ENCODE measurements at regions not wholly inside any gene's neighbourhood (a gene's known extent, or its start where the extent isn't known, plus 50 kb on each side); places are given as distances from the start of the nearest gene placed in this dataset.

- no peaks in the 10 kb centered on the region for H3K4me1 ChIP-seq (ENCODE audit: control insufficient read depth, insufficient read depth, low read length)
- no peaks in the 10 kb centered on the region for H3K27me3 ChIP-seq (ENCODE audit: control insufficient read depth, insufficient read depth, low read length)
- no peak overlapping the region for H3K4me3 ChIP-seq (ENCODE audit: low read length)
- no CpG with 5 or more reads among the region's 1 CpG for WGBS (ENCODE audit: insufficient coverage, insufficient read length)
- H3K9me3 ChIP-seq (ENCODE audit: control insufficient read depth, insufficient read depth, low read length): no peaks in the 10 kb centered on the region
- no peak overlapping the region for H3K27ac ChIP-seq (ENCODE audit: low read length)
- no peak for DNase-seq (ENCODE audit: low read depth, low spot score)
- no peaks in the 10 kb centered on the region for H3K36me3 ChIP-seq (ENCODE audit: control insufficient read depth, insufficient read depth, low read length)
Measured at GRCh38 chr2:55973673-55974072, 50.1 kb upstream of the EFEMP1 start.

DNA sequence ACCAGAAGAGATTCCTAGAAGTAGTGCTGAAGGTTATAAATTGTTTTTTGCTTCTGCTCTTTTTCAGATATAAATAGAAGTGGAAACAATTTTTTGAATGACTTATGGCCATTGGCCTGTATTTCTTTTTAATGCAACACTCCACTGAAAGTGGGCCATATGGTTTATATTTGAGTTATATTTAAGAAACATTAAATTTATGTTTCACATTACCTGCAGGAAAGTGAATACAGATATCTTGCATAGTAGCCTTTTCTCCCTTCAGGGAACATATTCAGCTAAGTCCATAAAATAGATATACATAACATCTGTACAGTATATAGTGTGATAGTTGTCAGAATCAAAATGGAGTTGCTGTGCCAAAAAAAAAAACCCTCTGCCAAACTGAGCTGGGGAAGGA is 53.1 kb upstream of the EFEMP1 start:
- no peaks in the 10 kb centered on the region for H3K27me3 ChIP-seq (ENCODE audit: control insufficient read depth, insufficient read depth, low read length)
- no peak overlapping the region for H3K4me3 ChIP-seq (ENCODE audit: low read length)
- no peak overlapping the region for H3K27ac ChIP-seq (ENCODE audit: low read length)
- no peaks in the 10 kb centered on the region for H3K36me3 ChIP-seq (ENCODE audit: control insufficient read depth, insufficient read depth, low read length)
- H3K4me1 ChIP-seq (ENCODE audit: control insufficient read depth, insufficient read depth, low read length): no peaks in the 10 kb centered on the region
- H3K9me3 ChIP-seq (ENCODE audit: control insufficient read depth, insufficient read depth, low read length): no peaks in the 10 kb centered on the region
- no peak for DNase-seq (ENCODE audit: low read depth, low spot score)

GRCh38 chr2:55985406-55985805 is 61.8 kb upstream of the EFEMP1 start:
- Histone ChIP-seq H3K36me3 (ENCODE audit: control insufficient read depth, insufficient read depth, low read length) (no peaks in the 10 kb centered on the region), H3K9me3 (ENCODE audit: control insufficient read depth, insufficient read depth, low read length) (no peaks in the 10 kb centered on the region), H3K27me3 (ENCODE audit: control insufficient read depth, insufficient read depth, low read length) (no peaks in the 10 kb centered on the region), H3K4me1 (ENCODE audit: control insufficient read depth, insufficient read depth, low read length) (no peaks in the 10 kb centered on the region), H3K27ac (ENCODE audit: low read length) (no peak overlapping the region), H3K4me3 (ENCODE audit: low read length) (no peak overlapping the region)
- DNase-seq (ENCODE audit: low read depth, low spot score): no peak
- WGBS (ENCODE audit: insufficient coverage, insufficient read length): no CpG with 5 or more reads among the region's 1 CpG

GRCh38 chr2:55986001-55986400 is 62.4 kb upstream of the EFEMP1 start:
- H3K27me3 ChIP-seq (ENCODE audit: control insufficient read depth, insufficient read depth, low read length): no peaks in the 10 kb centered on the region
- no CpG with 5 or more reads among the region's 2 CpGs for WGBS (ENCODE audit: insufficient coverage, insufficient read length)
- no peaks in the 10 kb centered on the region for H3K36me3 ChIP-seq (ENCODE audit: control insufficient read depth, insufficient read depth, low read length)
- no peak for DNase-seq (ENCODE audit: low read depth, low spot score)
- no peak overlapping the region for H3K27ac ChIP-seq (ENCODE audit: low read length)
- no peaks in the 10 kb centered on the region for H3K9me3 ChIP-seq (ENCODE audit: control insufficient read depth, insufficient read depth, low read length)
- no peak overlapping the region for H3K4me3 ChIP-seq (ENCODE audit: low read length)
- H3K4me1 ChIP-seq (ENCODE audit: control insufficient read depth, insufficient read depth, low read length): no peaks in the 10 kb centered on the region

GRCh38 chr2:55986700-55987440 is 63.3 kb upstream of the EFEMP1 start:
- no peaks in the 10 kb centered on the region for H3K4me1 ChIP-seq (ENCODE audit: control insufficient read depth, insufficient read depth, low read length)
- H3K4me3 ChIP-seq (ENCODE audit: low read length): no peak overlapping the region
- H3K27ac ChIP-seq (ENCODE audit: low read length): no peak overlapping the region
- no peak for DNase-seq (ENCODE audit: low read depth, low spot score)
- H3K36me3 ChIP-seq (ENCODE audit: control insufficient read depth, insufficient read depth, low read length): no peaks in the 10 kb centered on the region
- H3K9me3 ChIP-seq (ENCODE audit: control insufficient read depth, insufficient read depth, low read length): no peaks in the 10 kb centered on the region
- H3K27me3 ChIP-seq (ENCODE audit: control insufficient read depth, insufficient read depth, low read length): no peaks in the 10 kb centered on the region

DNA sequence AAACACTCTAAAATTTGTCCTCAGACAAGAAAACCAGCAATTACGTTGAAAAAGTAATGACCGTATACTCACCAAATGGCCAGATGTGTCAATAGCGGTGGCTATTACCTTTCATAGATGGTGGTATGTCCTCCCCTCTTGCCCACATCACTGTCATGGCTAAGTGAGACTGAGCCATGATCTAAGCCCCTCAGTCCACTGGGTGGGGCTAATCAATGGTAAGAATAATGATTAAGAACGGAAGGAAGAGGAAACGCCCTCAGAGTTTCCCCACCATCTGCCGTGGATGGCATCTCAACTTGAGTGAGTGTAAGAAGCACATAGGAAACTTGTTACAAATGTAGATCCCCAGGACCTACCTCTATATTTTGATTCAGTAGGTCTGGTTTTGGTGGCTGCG is 65.8 kb upstream of the EFEMP1 start:
- no peak overlapping the region for H3K4me3 ChIP-seq (ENCODE audit: low read length)
- H3K27ac ChIP-seq (ENCODE audit: low read length): no peak overlapping the region
- WGBS (ENCODE audit: insufficient coverage, insufficient read length): no CpG with 5 or more reads among the region's 7 CpGs
- no peaks in the 10 kb centered on the region for H3K9me3 ChIP-seq (ENCODE audit: control insufficient read depth, insufficient read depth, low read length)
- no peaks in the 10 kb centered on the region for H3K27me3 ChIP-seq (ENCODE audit: control insufficient read depth, insufficient read depth, low read length)
- H3K4me1 ChIP-seq (ENCODE audit: control insufficient read depth, insufficient read depth, low read length): no peaks in the 10 kb centered on the region; the same call in 1 of the 2 replicates
- DNase-seq (ENCODE audit: low read depth, low spot score): no peak
- no peaks in the 10 kb centered on the region for H3K36me3 ChIP-seq (ENCODE audit: control insufficient read depth, insufficient read depth, low read length)

DNA sequence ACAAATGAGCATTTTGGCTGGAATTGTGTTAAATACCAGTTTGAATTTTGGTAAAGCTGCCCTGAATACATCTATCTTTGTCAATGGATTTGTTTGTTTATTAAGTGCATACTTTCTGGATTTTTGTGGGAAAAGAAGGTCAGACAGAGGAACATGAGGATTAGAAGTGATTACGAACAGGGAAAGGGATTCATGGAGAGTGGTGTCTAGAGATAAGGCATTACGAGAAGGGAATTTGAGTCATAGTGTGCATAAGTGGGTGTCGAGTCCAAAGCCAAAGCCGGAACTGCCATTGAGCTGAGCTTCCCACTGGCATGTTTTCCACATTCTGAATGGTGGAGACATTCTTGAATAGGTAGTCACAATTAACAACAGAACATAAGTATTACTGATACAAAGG is 68.9 kb upstream of the EFEMP1 start:
- WGBS (ENCODE audit: insufficient coverage, insufficient read length): no CpG with 5 or more reads among the region's 4 CpGs

DNA sequence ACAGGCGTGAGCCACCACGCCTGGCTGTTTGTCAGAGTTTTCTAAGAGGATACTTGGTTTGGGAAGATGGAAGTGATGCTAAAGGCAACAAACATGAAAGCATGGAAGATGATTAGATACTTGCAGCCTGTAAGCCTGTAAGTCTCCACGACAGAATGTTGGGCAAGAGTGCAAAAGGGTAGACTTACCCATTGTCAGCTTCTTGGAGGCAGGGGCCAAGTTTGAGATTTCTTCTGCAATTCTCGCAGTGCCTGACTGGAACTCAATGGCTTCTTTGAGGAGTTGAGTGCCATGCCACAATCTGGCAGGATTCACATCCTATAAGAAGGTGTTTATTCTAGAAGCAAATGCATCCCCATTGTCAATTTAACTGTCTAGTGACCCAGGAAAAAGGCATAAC is 70.1 kb upstream of the EFEMP1 start:
- H3K27ac ChIP-seq (ENCODE audit: low read length): no peak overlapping the region
- H3K4me1 ChIP-seq (ENCODE audit: control insufficient read depth, insufficient read depth, low read length): no peaks in the 10 kb centered on the region; the same call in 1 of the 2 replicates
- no peaks in the 10 kb centered on the region for H3K36me3 ChIP-seq (ENCODE audit: control insufficient read depth, insufficient read depth, low read length)
- no peaks in the 10 kb centered on the region for H3K27me3 ChIP-seq (ENCODE audit: control insufficient read depth, insufficient read depth, low read length)
- no CpG with 5 or more reads among the region's 4 CpGs for WGBS (ENCODE audit: insufficient coverage, insufficient read length)
- H3K4me3 ChIP-seq (ENCODE audit: low read length): no peak overlapping the region
- DNase-seq (ENCODE audit: low read depth, low spot score): no peak
- no peaks in the 10 kb centered on the region for H3K9me3 ChIP-seq (ENCODE audit: control insufficient read depth, insufficient read depth, low read length)

More for the DNA sequence above, 68.9 kb upstream of the EFEMP1 start:
- H3K4me1 ChIP-seq (ENCODE audit: control insufficient read depth, insufficient read depth, low read length): no peaks in the 10 kb centered on the region; the same call in 1 of the 2 replicates
- no peaks in the 10 kb centered on the region for H3K36me3 ChIP-seq (ENCODE audit: control insufficient read depth, insufficient read depth, low read length)
- H3K27ac ChIP-seq (ENCODE audit: low read length): no peak overlapping the region
- no peak for DNase-seq (ENCODE audit: low read depth, low spot score)
- H3K27me3 ChIP-seq (ENCODE audit: control insufficient read depth, insufficient read depth, low read length): no peaks in the 10 kb centered on the region
- no peaks in the 10 kb centered on the region for H3K9me3 ChIP-seq (ENCODE audit: control insufficient read depth, insufficient read depth, low read length)
- H3K4me3 ChIP-seq (ENCODE audit: low read length): no peak overlapping the region

GRCh38 chr2:55995211-55995610 is 71.6 kb upstream of the EFEMP1 start:
- Histone ChIP-seq H3K36me3 (ENCODE audit: control insufficient read depth, insufficient read depth, low read length) (no peaks in the 10 kb centered on the region), H3K4me1 (ENCODE audit: control insufficient read depth, insufficient read depth, low read length) (no peaks in the 10 kb centered on the region; the same call in 1 of the 2 replicates), H3K4me3 (ENCODE audit: low read length) (no peak overlapping the region), H3K27ac (ENCODE audit: low read length) (no peak overlapping the region), H3K27me3 (ENCODE audit: control insufficient read depth, insufficient read depth, low read length) (no peaks in the 10 kb centered on the region), H3K9me3 (ENCODE audit: control insufficient read depth, insufficient read depth, low read length) (no peaks in the 10 kb centered on the region)
- WGBS (ENCODE audit: insufficient coverage, insufficient read length): no CpG with 5 or more reads among the region's 1 CpG
- no peak for DNase-seq (ENCODE audit: low read depth, low spot score)

DNA sequence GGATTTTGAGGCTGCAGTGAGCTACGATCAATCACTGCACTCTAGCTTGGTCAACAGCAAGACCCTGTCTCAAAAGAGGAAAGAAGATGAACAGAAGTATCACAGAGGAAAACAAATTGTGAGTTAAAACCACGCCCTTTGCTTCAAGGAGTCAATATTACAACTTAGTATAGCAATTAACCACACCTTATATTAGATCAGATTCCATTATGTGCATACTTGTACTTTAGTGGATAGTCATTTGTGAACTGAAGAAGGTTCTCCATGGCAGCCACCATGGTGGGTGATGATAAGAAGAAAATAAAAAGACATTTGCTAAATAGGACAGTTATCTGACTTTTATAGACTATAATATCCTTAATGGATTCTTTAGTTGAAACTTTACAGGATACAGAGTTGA is 72.3 kb upstream of the EFEMP1 start:
- Histone ChIP-seq H3K4me3 (ENCODE audit: low read length) (no peak overlapping the region), H3K9me3 (ENCODE audit: control insufficient read depth, insufficient read depth, low read length) (no peaks in the 10 kb centered on the region), H3K27ac (ENCODE audit: low read length) (no peak overlapping the region), H3K27me3 (ENCODE audit: control insufficient read depth, insufficient read depth, low read length) (no peaks in the 10 kb centered on the region), H3K36me3 (ENCODE audit: control insufficient read depth, insufficient read depth, low read length) (no peaks in the 10 kb centered on the region), H3K4me1 (ENCODE audit: control insufficient read depth, insufficient read depth, low read length) (no peaks in the 10 kb centered on the region; the same call in 1 of the 2 replicates)
- WGBS (ENCODE audit: insufficient coverage, insufficient read length): no CpG with 5 or more reads among the region's 2 CpGs
- DNase-seq (ENCODE audit: low read depth, low spot score): no peak

DNA sequence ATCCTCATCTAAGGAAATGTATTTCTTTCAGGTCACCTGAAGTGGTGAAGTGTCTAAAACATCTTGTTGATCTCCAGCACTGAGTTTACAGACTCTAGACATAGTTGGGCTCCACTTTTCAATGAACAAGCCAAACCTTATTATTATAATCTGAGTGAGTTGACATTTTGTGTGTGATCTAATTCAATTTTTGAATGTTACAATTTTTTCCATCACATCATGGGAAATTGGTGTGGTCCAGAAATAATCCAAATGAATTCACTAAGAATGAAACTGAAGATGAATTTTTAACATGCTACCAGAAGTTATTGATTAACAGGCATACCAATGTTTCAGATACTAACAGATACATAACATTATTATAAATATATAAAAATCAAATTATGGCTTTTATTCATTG is 75.6 kb upstream of the EFEMP1 start:
- Histone ChIP-seq H3K9me3 (ENCODE audit: control insufficient read depth, insufficient read depth, low read length) (no peaks in the 10 kb centered on the region), H3K4me1 (ENCODE audit: control insufficient read depth, insufficient read depth, low read length) (no peaks in the 10 kb centered on the region), H3K36me3 (ENCODE audit: control insufficient read depth, insufficient read depth, low read length) (no peaks in the 10 kb centered on the region), H3K27ac (ENCODE audit: low read length) (no peak overlapping the region), H3K27me3 (ENCODE audit: control insufficient read depth, insufficient read depth, low read length) (no peaks in the 10 kb centered on the region), H3K4me3 (ENCODE audit: low read length) (no peak overlapping the region)
- no peak for DNase-seq (ENCODE audit: low read depth, low spot score)
